ENCODE measurements at regions not wholly inside any gene's neighbourhood (a gene's known extent, or its start where the extent isn't known, plus 50 kb on each side); places are given as distances from the start of the nearest gene placed in this dataset.

DNA sequence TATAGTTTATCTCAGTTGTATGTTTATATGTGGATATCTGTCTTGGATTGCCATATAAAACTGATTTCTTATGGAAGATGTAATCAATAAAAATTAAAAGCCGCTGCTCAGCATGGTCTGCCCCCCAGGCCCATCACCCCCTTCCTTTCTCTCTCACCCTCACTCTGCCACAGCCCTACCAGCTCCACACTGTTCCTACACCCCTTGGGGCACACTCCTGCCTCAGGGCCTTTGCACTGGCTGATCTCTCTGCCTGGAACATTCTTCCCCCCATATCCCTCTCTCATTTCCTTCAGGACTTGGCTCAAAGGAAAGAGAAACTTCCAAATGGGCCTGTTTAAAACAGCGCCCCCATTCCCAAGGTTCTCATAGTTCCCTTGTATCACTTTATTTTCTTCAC is 63.1 kb downstream of the LRRC32 start:
- H3K4me1 Mint-ChIP-seq: peaks cover 2 to 17% (median 7%) of the 10 kb centered on the region in 3 donors
- no peak overlapping the region for H3K27ac Mint-ChIP-seq
- H3K9me3 Mint-ChIP-seq: peaks cover 0 to 4% (median 0%) of the 10 kb centered on the region in 3 donors
- H3K27me3 Mint-ChIP-seq: peaks cover 24% of the 10 kb centered on the region
- H3K36me3 Mint-ChIP-seq: peaks cover 3% of the 10 kb centered on the region
- peak overlapping the region in 1 of 4 donors; percentile 65 for H3K4me3 Mint-ChIP-seq

- no peak overlapping the region for H3K27ac Mint-ChIP-seq
- peaks cover 0 to 4% (median 0%) of the 10 kb centered on the region in 3 donors for H3K9me3 Mint-ChIP-seq
- H3K36me3 Mint-ChIP-seq: peaks cover 3% of the 10 kb centered on the region
- peaks cover 2 to 17% (median 7%) of the 10 kb centered on the region in 3 donors for H3K4me1 Mint-ChIP-seq
- no peak overlapping the region for H3K4me3 Mint-ChIP-seq
- H3K27me3 Mint-ChIP-seq: peaks cover 20% of the 10 kb centered on the region
These were observed 65.0 kb downstream of the LRRC32 start for GRCh38 chr11:76605338-76606074.

DNA sequence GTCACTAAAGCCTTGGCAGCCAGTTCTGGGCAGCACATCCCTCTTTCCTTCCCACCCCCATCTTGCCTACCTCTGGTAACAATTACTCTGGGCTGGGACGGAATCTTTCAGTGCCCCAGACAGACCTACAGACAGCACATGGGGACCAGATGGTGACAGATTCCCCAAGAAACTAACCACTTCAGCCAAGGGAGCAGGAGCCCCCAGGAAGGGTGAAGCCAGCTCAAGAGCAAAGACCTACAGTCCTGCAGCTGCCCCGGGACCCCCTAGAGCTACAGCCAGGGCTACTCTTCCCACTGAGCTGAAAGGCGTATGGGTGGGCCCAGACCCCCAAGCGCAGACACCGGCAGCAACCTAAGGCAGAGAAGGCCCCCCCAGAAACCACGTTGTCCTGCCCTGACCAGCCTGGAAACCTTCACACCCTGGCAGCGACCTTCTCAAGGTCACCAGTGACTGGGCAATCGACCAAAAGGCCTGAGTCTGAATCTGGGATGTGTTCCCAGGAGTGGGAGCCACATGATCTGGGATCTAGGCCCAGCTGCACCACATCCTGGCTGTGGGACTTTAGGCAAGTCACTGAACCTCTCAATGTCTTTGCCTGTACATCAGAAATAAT is 65.8 kb downstream of the LRRC32 start:
- peaks cover 0 to 4% (median 0%) of the 10 kb centered on the region in 3 donors for H3K9me3 Mint-ChIP-seq
- peaks cover 3% of the 10 kb centered on the region for H3K36me3 Mint-ChIP-seq
- no peak overlapping the region for H3K27ac Mint-ChIP-seq
- H3K4me1 Mint-ChIP-seq: peaks cover 2 to 17% (median 7%) of the 10 kb centered on the region in 3 donors
- peaks cover 16% of the 10 kb centered on the region for H3K27me3 Mint-ChIP-seq
- H3K4me3 Mint-ChIP-seq: no peak overlapping the region

- H3K9me3 Mint-ChIP-seq: peaks cover 0 to 4% (median 0%) of the 10 kb centered on the region in 3 donors
- H3K36me3 Mint-ChIP-seq: peaks cover 3% of the 10 kb centered on the region
- peaks cover 2 to 17% (median 7%) of the 10 kb centered on the region in 3 donors for H3K4me1 Mint-ChIP-seq
- H3K27me3 Mint-ChIP-seq: peaks cover 16% of the 10 kb centered on the region
- no peak overlapping the region for H3K4me3 Mint-ChIP-seq
- no peak overlapping the region for H3K27ac Mint-ChIP-seq
These were observed 66.4 kb downstream of the LRRC32 start for GRCh38 chr11:76604081-76604625.

DNA sequence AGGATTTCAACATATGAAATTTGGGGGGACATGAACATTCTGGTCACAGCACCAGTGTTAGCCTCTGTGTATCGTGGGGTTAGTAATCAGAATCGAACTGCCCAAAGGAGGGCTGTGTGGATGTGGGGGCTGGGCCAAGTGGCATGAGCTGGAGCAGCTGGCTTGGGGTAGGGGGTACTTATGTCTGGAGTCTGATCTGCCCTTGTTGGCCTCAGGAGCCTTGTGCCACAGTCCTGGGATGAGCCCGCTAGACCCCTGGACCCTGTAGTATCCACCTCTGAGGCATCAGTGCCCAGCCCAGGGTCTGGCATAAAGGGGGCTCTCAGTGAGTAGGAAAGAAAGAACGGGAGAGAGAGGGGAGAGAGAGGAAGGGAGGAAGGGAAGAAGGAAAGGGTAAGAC is 67.3 kb downstream of the LRRC32 start:
- Mint-ChIP-seq H3K27ac (no peak overlapping the region), H3K36me3 (peaks cover 3% of the 10 kb centered on the region), H3K4me3 (no peak overlapping the region), H3K4me1 (peaks cover 2 to 17% (median 7%) of the 10 kb centered on the region in 3 donors), H3K27me3 (peaks cover 20% of the 10 kb centered on the region), H3K9me3 (peaks cover 0 to 4% (median 0%) of the 10 kb centered on the region in 3 donors)
